Small intestine (tissue), 7 donors: ENCODE measurements at regions not wholly inside any gene's neighbourhood (a gene's known extent, or its start where the extent isn't known, plus 50 kb on each side); places are given as distances from the start of the nearest gene placed in this dataset.

ENCODE experiments used
- DNase-seq, 2 donors: peaks; one replicate each; pipeline versions ENCODE4 v3.0.0 to v3.0.0-alpha.2; 2013
- FAIRE-seq: peaks from 2 replicates; lab custom pipeline; 2012; peaks lifted over from hg19 to GRCh38; lab: Jason Lieb, UNC
- H3K27ac ChIP-seq, 3 donors: one replicate each; pipeline ENCODE4 v1.5.1; 2013; ENCODE audit warnings: low read length in 2 of 3, mild to moderate bottlenecking in 2 of 3, control low read depth in 1 of 3, inconsistent platforms in 1 of 3, low read depth in 1 of 3, moderate library complexity in 1 of 3
- H3K27me3 ChIP-seq, 3 donors: one replicate each; pipeline ENCODE4 v1.6.1; 2013; ENCODE audit warnings: low read length in 3 of 3, inconsistent platforms in 1 of 3; ENCODE audit not compliant: control insufficient read depth in 3 of 3, insufficient read depth in 3 of 3
- H3K36me3 ChIP-seq, 3 donors: one replicate each; pipeline ENCODE4 v1.6.1; 2013; ENCODE audit warnings: low read length in 3 of 3, inconsistent platforms in 1 of 3, low read depth in 1 of 3, mild to moderate bottlenecking in 1 of 3, moderate library complexity in 1 of 3; ENCODE audit not compliant: control insufficient read depth in 3 of 3, insufficient read depth in 2 of 3
- H3K4me1 ChIP-seq, 3 donors: one replicate each; pipeline ENCODE4 v1.6.1; 2013; ENCODE audit warnings: low read length in 2 of 3, inconsistent platforms in 1 of 3, low read depth in 1 of 3, mild to moderate bottlenecking in 1 of 3, moderate library complexity in 1 of 3; ENCODE audit not compliant: control insufficient read depth in 3 of 3, insufficient read depth in 2 of 3
- H3K4me3 ChIP-seq, 3 donors: one replicate each; pipeline ENCODE4 v1.5.1; 2013; ENCODE audit warnings: low read length in 3 of 3, control low read depth in 1 of 3, inconsistent platforms in 1 of 3, low read depth in 1 of 3, mild to moderate bottlenecking in 1 of 3, moderate library complexity in 1 of 3
- H3K9me3 ChIP-seq, 2 donors: one replicate each; pipeline ENCODE4 v1.6.1; 2013; ENCODE audit warnings: low read depth in 1 of 2, low read length in 1 of 2; ENCODE audit not compliant: control insufficient read depth in 2 of 2, insufficient read depth in 1 of 2
- WGBS, 3 donors: extraction: QIAGEN DNeasy Blood & Tissue Kit; methylation state at CpG; one replicate each; pipeline ENCODE4 v1.1.7; 2013; 5-methylcytosine and 5-hydroxymethylcytosine counted together
- donor health status: healthy with polysubstance abuse.
- donor health status: control.
- donor health status: control.
- donor health status: Bipolar disorder and iron deficiency.
- donor health status: healthy.

- no peaks in the 10 kb centered on the region for H3K4me1 ChIP-seq
- H3K9me3 ChIP-seq, result no peaks in the 10 kb centered on the region
- no peak overlapping the region for H3K4me3 ChIP-seq
- WGBS, 3 donors, result 72 to 83% (median 73%) methylated on average over 3 of the region's 3 CpGs
- no peaks in the 10 kb centered on the region for H3K36me3 ChIP-seq
- FAIRE-seq, result no peak
- no peaks in the 10 kb centered on the region for H3K27me3 ChIP-seq
- peak overlapping the region in 1 of 3 donors; percentile 34 for H3K27ac ChIP-seq
- no peak for DNase-seq
These were observed 67.3 kb upstream of the UCN3 start for GRCh38 chr10:5297466-5297865.

- FAIRE-seq, result no peak
- WGBS, 3 donors, result 91 to 95% (median 95%) methylated on average over 4 of the region's 4 CpGs
- Histone ChIP-seq H3K4me1 (no peaks in the 10 kb centered on the region), H3K27me3 (no peaks in the 10 kb centered on the region), H3K27ac (peak overlapping the region in 1 of 3 donors; percentile 34), H3K36me3 (no peaks in the 10 kb centered on the region), H3K9me3 (no peaks in the 10 kb centered on the region), H3K4me3 (no peak overlapping the region)
- DNase-seq, result no peak
These were observed 66.8 kb upstream of the UCN3 start for GRCh38 chr10:5297996-5298395.

- FAIRE-seq (no peak), DNase-seq (no peak)
- Histone ChIP-seq H3K4me1 (no peaks in the 10 kb centered on the region), H3K36me3 (no peaks in the 10 kb centered on the region), H3K9me3 (peaks cover 0 to 7% of the 10 kb centered on the region in 2 donors), H3K4me3 (no peak overlapping the region), H3K27me3 (no peaks in the 10 kb centered on the region), H3K27ac (no peak overlapping the region)
- 65 to 91% (median 89%) methylated on average over 3 of the region's 3 CpGs for WGBS, 3 donors
These were observed 64.8 kb upstream of the UCN3 start for GRCh38 chr10:5299950-5300349.

GRCh38 chr10:5303504-5303903, 61.3 kb upstream of the UCN3 start:
- Histone ChIP-seq H3K27ac (no peak overlapping the region), H3K36me3 (no peaks in the 10 kb centered on the region), H3K27me3 (no peaks in the 10 kb centered on the region), H3K4me1 (no peaks in the 10 kb centered on the region), H3K9me3 (peaks cover 0 to 7% of the 10 kb centered on the region in 2 donors), H3K4me3 (no peak overlapping the region)
- DNase-seq, result no peak
- WGBS, 3 donors, result 75 to 96% (median 94%) methylated on average over 2 of the region's 2 CpGs
- FAIRE-seq, result no peak

- WGBS, 3 donors, result 88 to 93% (median 89%) methylated on average over 7 of the region's 7 CpGs
- FAIRE-seq, result no peak
- no peaks in the 10 kb centered on the region for H3K36me3 ChIP-seq
- H3K27ac ChIP-seq, result no peak overlapping the region
- no peak for DNase-seq
- no peaks in the 10 kb centered on the region for H3K4me1 ChIP-seq
- H3K4me3 ChIP-seq, result no peak overlapping the region
- peaks cover 0 to 3% (median 0%) of the 10 kb centered on the region in 3 donors for H3K27me3 ChIP-seq
- H3K9me3 ChIP-seq, result peaks cover 0 to 7% of the 10 kb centered on the region in 2 donors
These were observed 59.4 kb upstream of the UCN3 start for GRCh38 chr10:5305374-5305773.

- H3K36me3 ChIP-seq, result no peaks in the 10 kb centered on the region
- H3K27me3 ChIP-seq, result peaks cover 0 to 4% (median 3%) of the 10 kb centered on the region in 3 donors
- DNase-seq (no peak), FAIRE-seq (no peak)
- H3K9me3 ChIP-seq, result peaks cover 0 to 3% of the 10 kb centered on the region in 2 donors
- no peak overlapping the region for H3K4me3 ChIP-seq
- no peaks in the 10 kb centered on the region for H3K4me1 ChIP-seq
- no peak overlapping the region for H3K27ac ChIP-seq
- WGBS, 3 donors, result 82 to 98% (median 90%) methylated on average over 3 of the region's 3 CpGs
These were observed 53.9 kb upstream of the UCN3 start for GRCh38 chr10:5310914-5311313.

GRCh38 chr10:5311617-5312016, 53.1 kb upstream of the UCN3 start:
- no peak overlapping the region for H3K27ac ChIP-seq
- FAIRE-seq, result no peak
- DNase-seq, result no peak
- peaks cover 0 to 3% of the 10 kb centered on the region in 2 donors for H3K9me3 ChIP-seq
- no peaks in the 10 kb centered on the region for H3K36me3 ChIP-seq
- 41 to 88% (median 63%) methylated on average over 1 of the region's 1 CpG for WGBS, 3 donors
- H3K4me3 ChIP-seq, result no peak overlapping the region
- no peaks in the 10 kb centered on the region for H3K4me1 ChIP-seq
- peaks cover 0 to 4% (median 3%) of the 10 kb centered on the region in 3 donors for H3K27me3 ChIP-seq

GRCh38 chr10:5314840-5315239, 49.9 kb upstream of the UCN3 start:
- Histone ChIP-seq H3K4me1 (no peaks in the 10 kb centered on the region), H3K4me3 (no peak overlapping the region), H3K27me3 (peaks cover 0 to 4% (median 0%) of the 10 kb centered on the region in 3 donors), H3K27ac (no peak overlapping the region), H3K9me3 (peaks cover 0 to 3% of the 10 kb centered on the region in 2 donors), H3K36me3 (no peaks in the 10 kb centered on the region)
- WGBS, 3 donors, result 65 to 85% (median 76%) methylated on average over 5 of the region's 5 CpGs
- DNase-seq (peak; percentile 8 to 26), FAIRE-seq (no peak)
